ENCODE measurements at regions not wholly inside any gene's neighbourhood (a gene's known extent, or its start where the extent isn't known, plus 50 kb on each side); places are given as distances from the start of the nearest gene placed in this dataset.

DNA sequence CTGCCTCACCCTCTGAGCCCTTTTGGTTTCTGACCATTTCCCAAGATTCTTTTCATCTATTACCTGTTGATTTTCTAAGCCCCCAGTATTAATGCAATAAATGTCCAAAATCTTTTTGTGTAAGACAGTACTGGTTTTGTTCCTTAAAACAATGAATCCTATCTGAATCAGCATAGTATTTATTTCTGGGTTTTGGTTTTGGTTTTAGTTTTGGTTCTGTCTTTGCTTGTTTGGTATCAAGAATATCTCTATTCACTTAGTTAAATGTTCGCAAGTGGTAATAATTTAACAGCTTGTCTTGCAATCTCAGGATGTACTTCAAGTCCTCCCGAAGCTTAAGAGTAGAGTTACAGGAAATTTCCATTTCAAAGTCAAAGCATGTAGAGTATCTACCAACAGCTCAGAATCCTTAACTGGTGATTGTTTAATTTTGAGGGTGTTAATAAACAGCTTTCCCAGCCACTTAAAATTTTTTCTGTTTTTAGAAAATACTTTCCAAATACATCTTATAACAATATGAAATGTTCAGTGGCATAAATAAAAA is 67.7 kb upstream of the NEDD4L start:
- no peak overlapping the region for H3K9ac ChIP-seq (replicated peaks in 1 of 4; ENCODE audit: extremely low read depth in 1 of 4, low read depth in 3 of 4, low read length in 3 of 4)
- no peak overlapping the region for H2BK12ac ChIP-seq (ENCODE audit: low read depth, low read length)
- no peak overlapping the region for H2BK20ac ChIP-seq (ENCODE audit: low read length)
- H2BK120ac ChIP-seq (replicated peaks; ENCODE audit: low read depth, low read length), result no peak overlapping the region
- H3K56ac ChIP-seq (replicated peaks; ENCODE audit: insufficient read length, low read depth, low read length), result no peak overlapping the region
- no peaks in the 10 kb centered on the region; a peak in 3 of 7 replicates for H3K4me1 ChIP-seq (replicated peaks in 1 of 4; ENCODE audit: control insufficient read depth in 3 of 4, insufficient read depth in 4 of 4, low read length in 3 of 4)
- no peak overlapping the region for H3K4me3 ChIP-seq (ENCODE audit: extremely low read depth in 1 of 4, insufficient read depth in 2 of 4, low read depth in 3 of 4, low read length in 4 of 4)
- no peak overlapping the region for H2BK5ac ChIP-seq (ENCODE audit: low read depth, low read length)
- H3K36me3 ChIP-seq (ENCODE audit: control insufficient read depth in 2 of 4, insufficient read depth in 4 of 4, low read length in 3 of 4), result no peaks in the 10 kb centered on the region
- FAIRE-seq (peak; percentile 24), DNase-seq (ENCODE audit: low read depth in 1 of 2, low spot score in 2 of 2) (no peak)
- no peak overlapping the region for H3K27ac ChIP-seq (ENCODE audit: low read depth, low read length)
- no peak overlapping the region for H3K4ac ChIP-seq (replicated peaks; ENCODE audit: insufficient read length, low read depth, low read length)
- H3K18ac ChIP-seq (ENCODE audit: extremely low read depth, low read length), result no peak overlapping the region
- H3K23ac ChIP-seq (ENCODE audit: insufficient read length), result no peak overlapping the region
- H4K5ac ChIP-seq (ENCODE audit: insufficient read length, low read depth, low read length), result no peak overlapping the region
- 72% methylated on average over 2 of the region's 2 CpGs; no CpG with 5 or more reads in 1 of the 2 experiments for WGBS, 2 experiments (ENCODE audit: extremely low coverage in 1 of 2, insufficient coverage in 1 of 2, insufficient read length in 1 of 2, insufficient replicate concordance in 2 of 2, low coverage in 1 of 2, low lambda C conversion rate in 2 of 2, missing lambda C conversion rate in 1 of 2)
- no peak overlapping the region for H2BK15ac ChIP-seq (ENCODE audit: low read length)
- H3K4me2 ChIP-seq (ENCODE audit: insufficient read depth in 1 of 2, low read depth in 2 of 2, low read length in 2 of 2), result no peak overlapping the region
- no peak overlapping the region for H3K14ac ChIP-seq (ENCODE audit: insufficient read length)
- H3K79me2 ChIP-seq (ENCODE audit: control insufficient read depth in 1 of 2, insufficient read depth in 2 of 2, low read length in 2 of 2), result no peaks in the 10 kb centered on the region
- H2AK5ac ChIP-seq (ENCODE audit: low read depth, low read length), result no peak overlapping the region
- no peaks in the 10 kb centered on the region for H3K9me3 ChIP-seq (ENCODE audit: insufficient read depth in 2 of 2, low read depth in 1 of 2, low read length in 1 of 2)
- H3K27me3 ChIP-seq (replicated peaks in 1 of 4; ENCODE audit: control insufficient read depth in 3 of 4, extremely low read depth in 1 of 4, insufficient read depth in 3 of 4, low read length in 3 of 4), result no peaks in the 10 kb centered on the region
- ChIA-PET CTCF (ENCODE audit: partially characterized antibody) (interaction anchor here (1.1 kb wide), 1 partner anchor 67 kb away, joined by 3 read pairs; the partner anchor contains the start of gene NEDD4L), POLR2A (ENCODE audit: partially characterized antibody) (no interaction called here)
- H4K20me1 ChIP-seq (replicated peaks in 1 of 2; ENCODE audit: control insufficient read depth in 1 of 2, insufficient read depth in 2 of 2, low read length in 2 of 2), result no peaks in the 10 kb centered on the region
- TF ChIP-seq GABPA (IDR thresholded peaks at IDR 0.05; ENCODE audit: borderline replicate concordance, insufficient read depth, low read length) (no peak), KDM5A (IDR thresholded peaks at IDR 0.05; ENCODE audit: low read length) (no peak), HDAC6 (IDR thresholded peaks at IDR 0.05; ENCODE audit: low read depth, low read length) (no peak), GTF2F1 (IDR thresholded peaks at IDR 0.05; ENCODE audit: borderline replicate concordance, low read depth, low read length) (no peak), CTBP2 (IDR thresholded peaks at IDR 0.05; ENCODE audit: borderline replicate concordance, insufficient read depth, insufficient read length, low read length) (no peak), KDM1A (IDR thresholded peaks at IDR 0.05; ENCODE audit: borderline replicate concordance, low read length) (no peak), SUZ12 (IDR thresholded peaks at IDR 0.05; ENCODE audit: low read length) (no peak), CREB1 (IDR thresholded peaks at IDR 0.05) (no peak)
- H4K8ac ChIP-seq (ENCODE audit: extremely low read depth, insufficient read depth, low read length), result no peak overlapping the region
- H2AFZ ChIP-seq (ENCODE audit: low read length), result no peak overlapping the region
- no peak overlapping the region for H4K91ac ChIP-seq (replicated peaks; ENCODE audit: insufficient read length, low read length)
- H3K23me2 ChIP-seq (ENCODE audit: low read depth, low read length), result no peaks in the 10 kb centered on the region
- H3K79me1 ChIP-seq (ENCODE audit: low read depth, low read length), result no peaks in the 10 kb centered on the region
